ENCODE measurements at regions not wholly inside any gene's neighbourhood (a gene's known extent, or its start where the extent isn't known, plus 50 kb on each side); places are given as distances from the start of the nearest gene placed in this dataset.
A peak's percentile ranks its signal among the peaks of the same experiment; 100 is the strongest.

DNA sequence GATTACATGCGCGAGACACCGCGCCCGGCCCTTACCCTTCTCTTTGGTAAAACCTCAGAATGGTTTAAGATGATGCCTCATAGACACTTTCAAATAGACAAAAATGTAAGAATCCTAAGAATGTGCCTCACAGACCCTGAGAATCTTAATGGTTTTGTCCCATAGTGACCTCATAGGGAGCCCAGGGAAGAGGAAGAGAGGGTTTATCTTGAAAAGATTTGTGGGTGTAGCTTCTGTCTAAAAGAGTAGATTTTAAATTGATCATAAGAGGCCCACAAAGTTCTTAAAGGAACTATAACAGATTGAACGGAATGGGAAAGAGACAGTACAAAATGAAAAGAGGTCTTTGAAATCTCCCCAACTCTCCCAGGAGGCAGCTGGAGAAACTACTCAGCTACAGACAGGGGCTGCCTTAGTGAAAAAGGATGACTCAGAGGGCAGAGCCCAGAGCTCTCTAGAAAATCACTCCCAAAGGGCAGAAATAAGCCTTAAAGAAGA, 220.6 kb downstream of the ADRA2A start:
- Histone ChIP-seq H3K79me1 (ENCODE audit: low read depth, low read length) (no peaks in the 10 kb centered on the region), H3K14ac (ENCODE audit: insufficient read length) (no peak overlapping the region), H3K4me3 (ENCODE audit: extremely low read depth in 1 of 4, insufficient read depth in 2 of 4, low read depth in 3 of 4, low read length in 4 of 4) (no peak overlapping the region), H3K9ac (replicated peaks in 1 of 4; ENCODE audit: extremely low read depth in 1 of 4, low read depth in 3 of 4, low read length in 3 of 4) (no peak overlapping the region), H3K4me1 (replicated peaks in 1 of 4; ENCODE audit: control insufficient read depth in 3 of 4, insufficient read depth in 4 of 4, low read length in 3 of 4) (no peaks in the 10 kb centered on the region; a peak in 1 of 7 replicates), H4K8ac (ENCODE audit: extremely low read depth, insufficient read depth, low read length) (no peak overlapping the region), H3K79me2 (ENCODE audit: control insufficient read depth in 1 of 2, insufficient read depth in 2 of 2, low read length in 2 of 2) (no peaks in the 10 kb centered on the region), H2BK20ac (ENCODE audit: low read length) (no peak overlapping the region), H3K9me3 (ENCODE audit: insufficient read depth in 2 of 2, low read depth in 1 of 2, low read length in 1 of 2) (no peaks in the 10 kb centered on the region), H3K56ac (replicated peaks; ENCODE audit: insufficient read length, low read depth, low read length) (no peak overlapping the region), H3K23ac (ENCODE audit: insufficient read length) (no peak overlapping the region), H3K4me2 (ENCODE audit: insufficient read depth in 1 of 2, low read depth in 2 of 2, low read length in 2 of 2) (no peak overlapping the region), H2BK120ac (replicated peaks; ENCODE audit: low read depth, low read length) (no peak overlapping the region), H2AFZ (ENCODE audit: low read length) (peak overlapping the region; percentile 21; the same call in 1 of the 2 replicates), H3K23me2 (ENCODE audit: low read depth, low read length) (no peaks in the 10 kb centered on the region), H4K5ac (ENCODE audit: insufficient read length, low read depth, low read length) (no peak overlapping the region), H2BK15ac (ENCODE audit: low read length) (no peak overlapping the region), H2BK12ac (ENCODE audit: low read depth, low read length) (no peak overlapping the region), H4K91ac (replicated peaks; ENCODE audit: insufficient read length, low read length) (no peak overlapping the region), H2BK5ac (ENCODE audit: low read depth, low read length) (no peak overlapping the region), H3K27me3 (replicated peaks in 1 of 4; ENCODE audit: control insufficient read depth in 3 of 4, extremely low read depth in 1 of 4, insufficient read depth in 3 of 4, low read length in 3 of 4) (no peaks in the 10 kb centered on the region), H2AK5ac (ENCODE audit: low read depth, low read length) (no peak overlapping the region), H3K27ac (ENCODE audit: low read depth, low read length) (no peak overlapping the region), H3K4ac (replicated peaks; ENCODE audit: insufficient read length, low read depth, low read length) (no peak overlapping the region), H4K20me1 (replicated peaks in 1 of 2; ENCODE audit: control insufficient read depth in 1 of 2, insufficient read depth in 2 of 2, low read length in 2 of 2) (no peaks in the 10 kb centered on the region), H3K18ac (ENCODE audit: extremely low read depth, low read length) (no peak overlapping the region), H3K36me3 (ENCODE audit: control insufficient read depth in 2 of 4, insufficient read depth in 4 of 4, low read length in 3 of 4) (no peaks in the 10 kb centered on the region)
- WGBS, 2 experiments (ENCODE audit: extremely low coverage in 1 of 2, insufficient coverage in 1 of 2, insufficient read length in 1 of 2, insufficient replicate concordance in 2 of 2, low coverage in 1 of 2, low lambda C conversion rate in 2 of 2, missing lambda C conversion rate in 1 of 2), result 86% methylated on average over 6 of the region's 6 CpGs; no CpG with 5 or more reads in 1 of the 2 experiments
- ChIA-PET CTCF (ENCODE audit: partially characterized antibody) (interaction anchor here (0.7 to 1.8 kb wide), 4 partner anchors 16 to 1012 kb away, joined by 3 to 6 read pairs (median 4); partner anchors contain the start of gene ADRA2A), POLR2A (ENCODE audit: partially characterized antibody) (no interaction called here)
- no peak for DNase-seq (ENCODE audit: low read depth in 1 of 2, low spot score in 2 of 2)
- no peak for FAIRE-seq
- TF ChIP-seq SP2 (IDR thresholded peaks at IDR 0.05; ENCODE audit: low read length), result no peak
- TF ChIP-seq RXRA (IDR thresholded peaks at IDR 0.05; ENCODE audit: insufficient read depth, low read depth, low read length), result no peak
- 0 out of 2 replicates have a peak, but pooled peaks have one; percentile 31 for TF ChIP-seq JUND (IDR thresholded peaks at IDR 0.05; ENCODE audit: low read length)

Measured in H1 (cell line).